Cardiac muscle cell (in vitro differentiated cells and primary cell): ENCODE measurements at regions not wholly inside any gene's neighbourhood (a gene's known extent, or its start where the extent isn't known, plus 50 kb on each side); places are given as distances from the start of the nearest gene placed in this dataset.

Source experiments
- DNase-seq, 2 donors: peaks; one replicate each; pipeline versions ENCODE4 v3.0.0 to v3.0.0-alpha.2; 2010 to 2017; ENCODE audit warnings: low read depth in 1 of 2, low spot score in 1 of 2
- H3K27ac ChIP-seq: fragments of 200-600 bp; sonication (generic); 2 replicates; pipeline ENCODE4 v1.5.1; 2016
- H3K27me3 ChIP-seq: fragments of 200-600 bp; sonication (generic); 2 replicates; pipeline ENCODE4 v1.6.0; 2016; ENCODE audit warnings: control low read depth
- H3K36me3 ChIP-seq: fragments of 200-600 bp; sonication (generic); 2 replicates; pipeline ENCODE4 v1.5.1; 2016; ENCODE audit warnings: control low read depth
- H3K4me1 ChIP-seq: fragments of 200-600 bp; sonication (generic); 2 replicates; pipeline ENCODE4 v1.8.1; 2017; ENCODE audit warnings: low read depth, mild to moderate bottlenecking, mixed run types
- H3K4me3 ChIP-seq: fragments of 200-600 bp; sonication (generic); 2 replicates; pipeline ENCODE4 v1.5.1; 2016; ENCODE audit warnings: mild to moderate bottlenecking
- H3K9me3 ChIP-seq: fragments of 200-600 bp; sonication (generic); 2 replicates; pipeline ENCODE4 v1.5.1; 2017; ENCODE audit warnings: low read depth, mild to moderate bottlenecking, control low read depth
- CTCF ChIP-seq: IDR thresholded peaks from 2 replicates; pipeline ENCODE4 v1.5.1; 2012; ENCODE audit warnings: low read depth, mild to moderate bottlenecking, low read length

- H3K4me3 ChIP-seq, result no peak overlapping the region
- DNase-seq, result no peak
- TF ChIP-seq CTCF, result no peak
Measured at GRCh38 chr1:5704561-5705514, 287.4 kb downstream of the NPHP4 start.

GRCh38 chr1:5701642-5702041 is 290.6 kb downstream of the NPHP4 start:
- H3K4me3 ChIP-seq, result no peak overlapping the region
- no peak overlapping the region for H3K27ac ChIP-seq
- H3K9me3 ChIP-seq, result no peaks in the 10 kb centered on the region
- no peak for DNase-seq
- H3K27me3 ChIP-seq, result no peaks in the 10 kb centered on the region
- TF ChIP-seq CTCF, result no peak
- no peaks in the 10 kb centered on the region for H3K4me1 ChIP-seq
- H3K36me3 ChIP-seq, result no peaks in the 10 kb centered on the region

More at GRCh38 chr1:5704561-5705514, 287.4 kb downstream of the NPHP4 start:
- no peaks in the 10 kb centered on the region for H3K36me3 ChIP-seq
- H3K27me3 ChIP-seq, result no peaks in the 10 kb centered on the region
- no peaks in the 10 kb centered on the region for H3K9me3 ChIP-seq
- no peak overlapping the region for H3K27ac ChIP-seq
- no peaks in the 10 kb centered on the region for H3K4me1 ChIP-seq

GRCh38 chr1:5693568-5693967 is 298.7 kb downstream of the NPHP4 start:
- Histone ChIP-seq H3K4me1 (no peaks in the 10 kb centered on the region), H3K9me3 (no peaks in the 10 kb centered on the region), H3K27ac (no peak overlapping the region), H3K4me3 (no peak overlapping the region), H3K27me3 (no peaks in the 10 kb centered on the region), H3K36me3 (no peaks in the 10 kb centered on the region)
- no peak for TF ChIP-seq CTCF
- no peak for DNase-seq

- H3K36me3 ChIP-seq, result no peaks in the 10 kb centered on the region
- H3K4me1 ChIP-seq, result no peaks in the 10 kb centered on the region
- H3K27me3 ChIP-seq, result no peaks in the 10 kb centered on the region
- DNase-seq, result no peak
- TF ChIP-seq CTCF, result no peak
- H3K27ac ChIP-seq, result no peak overlapping the region
- no peaks in the 10 kb centered on the region for H3K9me3 ChIP-seq
- H3K4me3 ChIP-seq, result no peak overlapping the region
Measured at GRCh38 chr1:5692664-5693063, 299.6 kb downstream of the NPHP4 start.

GRCh38 chr1:5691795-5692509 is 300.3 kb downstream of the NPHP4 start:
- no peak for DNase-seq
- no peaks in the 10 kb centered on the region for H3K9me3 ChIP-seq
- no peak for TF ChIP-seq CTCF

More at GRCh38 chr1:5691795-5692509, 300.3 kb downstream of the NPHP4 start:
- H3K4me1 ChIP-seq, result no peaks in the 10 kb centered on the region
- no peak overlapping the region for H3K4me3 ChIP-seq
- H3K36me3 ChIP-seq, result no peaks in the 10 kb centered on the region
- no peaks in the 10 kb centered on the region for H3K27me3 ChIP-seq
- no peak overlapping the region for H3K27ac ChIP-seq
